K562 (cell line): ENCODE measurements at regions not wholly inside any gene's neighbourhood (a gene's known extent, or its start where the extent isn't known, plus 50 kb on each side); places are given as distances from the start of the nearest gene placed in this dataset.

Experiments used
- ATAC-seq: fragments of 200-7000 bp; cut with Tn5 transposase; 3 replicates; pipeline ENCODE4 v1.9.1; 2020; ENCODE audit warnings: moderate library complexity
- BruUV-seq: library from RNA; stranded (reverse); fragments of 400-500 nt; replicated peaks from 2 replicates; lab custom pipeline; 2021; lab: Mats Ljungman, UMichigan
- CTCF ChIA-PET: fragments of 300-600 bp; formaldehyde crosslinking; extraction: SDS; loops from one replicate; lab custom pipeline; 2021; ENCODE audit warnings: low intra/inter-chr PET ratio; lab: Yijun Ruan, JAX
- POLR2A ChIA-PET: fragments of 300-600, 350-650 bp; sonication (Branson Sonifier 250); formaldehyde crosslinking; extraction: SDS; loops from one replicate; lab custom pipeline; 2021; ENCODE audit warnings: antibody characterized with exemption, inconsistent platforms; lab: Yijun Ruan, JAX
- DNase-seq, 4 experiments: peaks; one replicate each; pipeline versions ENCODE4 v3.0.0 to v3.0.0-alpha.2; 2011 to 2018; ENCODE audit warnings: low spot score in 3 of 4, mixed read lengths in 3 of 4; ENCODE audit errors: extremely low read depth in 1 of 4
- FAIRE-seq: peaks from 2 replicates; lab custom pipeline; 2011; peaks lifted over from hg19 to GRCh38; lab: Jason Lieb, UNC
- H2AFZ ChIP-seq: 2 replicates; pipeline ENCODE4 v1.6.0; 2011; ENCODE audit warnings: low read depth, low read length, control low read depth, inconsistent platforms
- H3K27ac ChIP-seq: fragments of 200-600 bp; 3 replicates; pipeline ENCODE4 v1.8.0; 2011; ENCODE audit warnings: low read depth, mild to moderate bottlenecking, control low read depth, inconsistent platforms, low read length, moderate library complexity, mixed read lengths; ENCODE audit errors: extremely low read depth
- H3K27me3 ChIP-seq, 2 experiments: fragments of 300-600 bp in 1 of 2; 2 replicates in 1 of 2; 3 replicates in 1 of 2; pipeline versions ENCODE4 v1.6.0 to v1.8.0; 2011; ENCODE audit warnings: inconsistent platforms in 2 of 2, low read length in 2 of 2, mild to moderate bottlenecking in 1 of 2, mixed read lengths in 1 of 2, moderate library complexity in 1 of 2; ENCODE audit not compliant: control insufficient read depth in 2 of 2, insufficient read depth in 2 of 2
- H3K36me3 ChIP-seq: fragments of 300-600 bp; 3 replicates; pipeline ENCODE4 v1.8.0; 2011; ENCODE audit warnings: mild to moderate bottlenecking, low read length, inconsistent platforms; ENCODE audit not compliant: control insufficient read depth, insufficient read depth
- H3K4me1 ChIP-seq, 2 experiments: fragments of 200-600 bp in 1 of 2; replicated peaks in 1 of 2; 2 replicates in 1 of 2; 3 replicates in 1 of 2; pipeline versions ENCODE4 v1.5.1 to v1.8.0; 2011; ENCODE audit warnings: inconsistent platforms in 2 of 2, low read length in 2 of 2, mild to moderate bottlenecking in 1 of 2, mixed read lengths in 1 of 2, moderate library complexity in 1 of 2; ENCODE audit not compliant: control insufficient read depth in 2 of 2, insufficient read depth in 2 of 2
- H3K4me2 ChIP-seq: 2 replicates; pipeline ENCODE4 v1.6.1; 2011; ENCODE audit warnings: low read length, control low read depth, inconsistent platforms, mixed read lengths; ENCODE audit not compliant: insufficient read depth
- H3K4me3 ChIP-seq: fragments of 200-600 bp; sonication (generic), shearing (Covaris generic); 2 replicates; pipeline ENCODE4 v1.5.1; 2016; ENCODE audit warnings: control low read depth, inconsistent platforms
- H3K79me2 ChIP-seq: fragments of 200-600 bp; 3 replicates; pipeline ENCODE4 v1.8.0; 2011; ENCODE audit warnings: low read length, inconsistent platforms; ENCODE audit not compliant: control insufficient read depth, insufficient read depth
- H3K9ac ChIP-seq, 2 experiments: 2 replicates each; pipeline versions ENCODE4 v1.6.0 to v1.6.1; 2011; ENCODE audit warnings: low read depth in 2 of 2, low read length in 2 of 2, control low read depth in 1 of 2, inconsistent platforms in 1 of 2, mild to moderate bottlenecking in 1 of 2, mixed read lengths in 1 of 2; ENCODE audit not compliant: insufficient read depth in 1 of 2
- H3K9me1 ChIP-seq: one replicate; pipeline ENCODE4 v1.6.0; 2011; ENCODE audit warnings: inconsistent platforms, mild to moderate bottlenecking, low read length, moderate library complexity; ENCODE audit not compliant: control insufficient read depth, insufficient read depth
- H3K9me3 ChIP-seq: replicated peaks from 2 replicates; pipeline ENCODE4 v1.5.1; 2011; ENCODE audit warnings: low read depth, low read length, inconsistent platforms; ENCODE audit not compliant: control insufficient read depth, insufficient read depth
- H4K20me1 ChIP-seq: replicated peaks from 2 replicates; pipeline ENCODE4 v1.6.1; 2011; ENCODE audit warnings: low read length, inconsistent platforms, mixed read lengths; ENCODE audit not compliant: control insufficient read depth, insufficient read depth
- ATF7 ChIP-seq: fragments of 450-650 bp; IDR thresholded peaks from 2 replicates; pipeline ENCODE4 v1.7.1; 2014; ENCODE audit warnings: mild to moderate bottlenecking, moderate library complexity
- C11orf30 ChIP-seq: fragments of 450-650 bp; IDR thresholded peaks from 2 replicates; pipeline ENCODE4 v1.6.1; 2016; ENCODE audit warnings: low read depth, mild to moderate bottlenecking
- CEBPB ChIP-seq: fragments of 450-650 bp; IDR thresholded peaks from 2 replicates; pipeline ENCODE4 v1.6.1; 2016; ENCODE audit warnings: missing genetic modification characterization, missing compliant biosample characterization
- HIVEP1 ChIP-seq: fragments of 250-450 bp; sonication (Bioruptor Pico); IDR thresholded peaks from 2 replicates; pipeline ENCODE4 v1.4.0; 2020; ENCODE audit warnings: mild to moderate bottlenecking
- HLTF ChIP-seq: fragments of 450-650 bp; IDR thresholded peaks from 2 replicates; pipeline ENCODE4 v1.6.1; 2016
- HSF4 ChIP-seq: fragments of 250-450 bp; sonication (Bioruptor Pico); IDR thresholded peaks from 2 replicates; pipeline ENCODE4 v2.1.2; 2022; ENCODE audit warnings: mild to moderate bottlenecking, moderate library complexity, borderline replicate concordance
- ID3 ChIP-seq, 2 experiments: fragments of 250-450 bp in 1 of 2; fragments of 450-650 bp in 1 of 2; sonication (Bioruptor Pico) in 1 of 2; IDR thresholded peaks; 2 replicates each; pipeline versions ENCODE4 v1.6.1 to v1.8.0; 2016 to 2021; ENCODE audit warnings: mild to moderate bottlenecking in 2 of 2, moderate library complexity in 2 of 2, missing compliant biosample characterization in 1 of 2, missing genetic modification characterization in 1 of 2
- MAFG ChIP-seq: fragments of 450-650 bp; conservative IDR thresholded peaks from 2 replicates; pipeline ENCODE4 v1.6.1; 2016; ENCODE audit warnings: missing genetic modification characterization, missing compliant biosample characterization
- MAFK ChIP-seq: IDR thresholded peaks from 2 replicates; pipeline ENCODE4 v1.6.1; 2011; ENCODE audit warnings: low read length, improper control_type of control experiment
- NFE2 ChIP-seq: IDR thresholded peaks from 2 replicates; pipeline ENCODE4 v1.6.1; 2014; ENCODE audit warnings: antibody characterized with exemption, low read depth
- PTBP1 ChIP-seq: fragments of 200-400 bp; formaldehyde crosslinking; IDR thresholded peaks from 2 replicates; pipeline ENCODE4 v1.6.1; 2017; ENCODE audit warnings: low read depth, low read length
- TEAD4 ChIP-seq, 2 experiments: sonication (generic) in 1 of 2; formaldehyde crosslinking in 1 of 2; IDR thresholded peaks; 2 replicates each; pipeline versions ENCODE4 v1.6.1 to v1.8.0; 2012 to 2022; ENCODE audit warnings: borderline replicate concordance in 1 of 2, inconsistent platforms in 1 of 2, low read length in 1 of 2, mild to moderate bottlenecking in 1 of 2, missing genetic modification reagents in 1 of 2
- ZNF24 ChIP-seq: fragments of 450-650 bp; IDR thresholded peaks from 2 replicates; pipeline ENCODE4 v1.6.1; 2016
- ZSCAN29 ChIP-seq: fragments of 450-650 bp; IDR thresholded peaks from 2 replicates; pipeline ENCODE4 v1.6.1; 2017
- WGBS: fragments of 100-300 bp; shearing (Covaris generic); methylation state at CpG from one replicate; pipeline ENCODE4 v1.1.6; 2016; ENCODE audit warnings: low coverage, mixed read lengths; ENCODE audit not compliant: insufficient coverage; ENCODE audit errors: missing lambda C conversion rate; 5-methylcytosine and 5-hydroxymethylcytosine counted together
- in situ Hi-C: fragments of 300-500 bp; cut with MboI; formaldehyde crosslinking; loops from 4 replicates; pipeline ENCODE4 v1.15.0; 2018; ENCODE audit warnings: inconsistent platforms, mixed read lengths
- intact Hi-C: fragments of 100-400 bp; cut with micrococcal nuclease; formaldehyde crosslinking; loops from 2 replicates; pipeline ENCODE4 v1.14.2; 2022
- TF ChIP-seq, protein P1 (sequence below): IDR thresholded peaks from 2 replicates; pipeline ENCODE4 v1.6.1; 2011; ENCODE audit warnings: borderline replicate concordance, low read depth, mild to moderate bottlenecking, moderate library complexity, low read length; ENCODE audit not compliant: insufficient read depth, poor library complexity, severe bottlenecking

GRCh38 chr1:9438431-9439073, 100.7 kb upstream of the SLC25A33 start (continued):
- TF ChIP-seq, protein P1, sequence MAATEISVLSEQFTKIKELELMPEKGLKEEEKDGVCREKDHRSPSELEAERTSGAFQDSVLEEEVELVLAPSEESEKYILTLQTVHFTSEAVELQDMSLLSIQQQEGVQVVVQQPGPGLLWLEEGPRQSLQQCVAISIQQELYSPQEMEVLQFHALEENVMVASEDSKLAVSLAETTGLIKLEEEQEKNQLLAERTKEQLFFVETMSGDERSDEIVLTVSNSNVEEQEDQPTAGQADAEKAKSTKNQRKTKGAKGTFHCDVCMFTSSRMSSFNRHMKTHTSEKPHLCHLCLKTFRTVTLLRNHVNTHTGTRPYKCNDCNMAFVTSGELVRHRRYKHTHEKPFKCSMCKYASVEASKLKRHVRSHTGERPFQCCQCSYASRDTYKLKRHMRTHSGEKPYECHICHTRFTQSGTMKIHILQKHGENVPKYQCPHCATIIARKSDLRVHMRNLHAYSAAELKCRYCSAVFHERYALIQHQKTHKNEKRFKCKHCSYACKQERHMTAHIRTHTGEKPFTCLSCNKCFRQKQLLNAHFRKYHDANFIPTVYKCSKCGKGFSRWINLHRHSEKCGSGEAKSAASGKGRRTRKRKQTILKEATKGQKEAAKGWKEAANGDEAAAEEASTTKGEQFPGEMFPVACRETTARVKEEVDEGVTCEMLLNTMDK, result no peak
- TF ChIP-seq ZNF24, result no peak
- no peak for TF ChIP-seq ZSCAN29
- no peak for TF ChIP-seq TEAD4 (IDR thresholded peaks at IDR 0.05; ENCODE audit: low read length)
- no peak for TF ChIP-seq TEAD4 (CRISPR knock-in tag; IDR thresholded peaks at IDR 0.05; ENCODE audit: borderline replicate concordance)
- no peak for TF ChIP-seq HLTF

GRCh38 chr1:9439074-9439761, 100.0 kb upstream of the SLC25A33 start:
- peak; percentile 49; the same call in 2 of the 3 replicates for ATAC-seq
- in situ Hi-C loops (no loop called here), intact Hi-C loops (no loop called here)
- no peak for FAIRE-seq
- under 1% methylated on average over 9 of the region's 9 CpGs for WGBS
- Histone ChIP-seq H3K4me1 (peaks cover 5% of the 10 kb centered on the region in 2 experiments; a peak in 3 of 5 replicates), H3K9me3 (no peaks in the 10 kb centered on the region), H3K9ac (no peak overlapping the region), H4K20me1 (no peaks in the 10 kb centered on the region; the same call in 1 of the 2 replicates), H2AFZ (no peak overlapping the region), H3K27ac (no peak overlapping the region), H3K4me2 (no peak overlapping the region), H3K27me3 (peaks cover 39 to 77% of the 10 kb centered on the region in 2 experiments), H3K4me3 (no peak overlapping the region), H3K79me2 (no peaks in the 10 kb centered on the region), H3K36me3 (no peaks in the 10 kb centered on the region), H3K9me1 (no peaks in the 10 kb centered on the region)
- no TSS peak for BruUV-seq
- ChIA-PET CTCF (no interaction called here), POLR2A (interaction anchor here (0.7 to 1.3 kb wide), 5 partner anchors 16 to 360 kb away, joined by 3 to 5 read pairs (median 3); no protein-coding TSS in a partner anchor)
- DNase-seq, result no peak
- TF ChIP-seq MAFK (peak; percentile 35), PTBP1 (no peak), C11orf30 (peak; percentile 56; the same call in 1 of the 2 replicates), MAFG (tag) (peak; percentile 74), HSF4 (CRISPR knock-in tag) (no peak), ID3 (CRISPR knock-in tag; IDR thresholded peaks at IDR 0.05) (no peak), ID3 (tag; IDR thresholded peaks at IDR 0.05) (no peak), NFE2 (peak; percentile 38), HIVEP1 (CRISPR knock-in tag) (no peak), ATF7 (0 out of 2 replicates have a peak, but pooled peaks have one; percentile 11), CEBPB (tag) (peak; percentile 65)
